Fibroblast of skin of abdomen (primary cell): ENCODE measurements at regions not wholly inside any gene's neighbourhood (a gene's known extent, or its start where the extent isn't known, plus 50 kb on each side); places are given as distances from the start of the nearest gene placed in this dataset.

Experiments used
- DNase-seq: peaks from one replicate; pipeline ENCODE4 v3.0.0-alpha.2; 2013

GRCh38 chr17:77380395-77381184, 239.8 kb downstream of the SEC14L1 start:
- DNase-seq = no peak

GRCh38 chr17:77381185-77381700, 240.5 kb downstream of the SEC14L1 start:
- DNase-seq = no peak

- DNase-seq = no peak
These were observed 241.0 kb downstream of the SEC14L1 start for GRCh38 chr17:77381731-77382130.

- DNase-seq = no peak
These were observed 241.7 kb downstream of the SEC14L1 start for GRCh38 chr17:77382356-77382911.

GRCh38 chr17:77382966-77383612, 242.3 kb downstream of the SEC14L1 start:
- DNase-seq = peak; percentile 68

- DNase-seq = no peak
These were observed 243.1 kb downstream of the SEC14L1 start for GRCh38 chr17:77383613-77384608.

- no peak for DNase-seq
These were observed 245.2 kb downstream of the SEC14L1 start for GRCh38 chr17:77385750-77386501.

GRCh38 chr17:77386502-77387192, 245.9 kb downstream of the SEC14L1 start:
- DNase-seq = no peak

- no peak for DNase-seq
These were observed 247.1 kb downstream of the SEC14L1 start for GRCh38 chr17:77387891-77388290.

- no peak for DNase-seq
These were observed 247.9 kb downstream of the SEC14L1 start for GRCh38 chr17:77388384-77389306.

- no peak for DNase-seq
These were observed 250.1 kb downstream of the SEC14L1 start for GRCh38 chr17:77390870-77391269.

GRCh38 chr17:77391668-77392375, 251.1 kb downstream of the SEC14L1 start:
- DNase-seq = peak; percentile 95

- no peak for DNase-seq
These were observed 251.9 kb downstream of the SEC14L1 start for GRCh38 chr17:77392376-77393273.

GRCh38 chr17:77393274-77393600, 252.5 kb downstream of the SEC14L1 start:
- no peak for DNase-seq

GRCh38 chr17:77393867-77394539, 253.2 kb downstream of the SEC14L1 start:
- no peak for DNase-seq

- no peak for DNase-seq
These were observed 253.9 kb downstream of the SEC14L1 start for GRCh38 chr17:77394540-77395295.
